Bronchial epithelial cell (primary cell): ENCODE measurements at regions not wholly inside any gene's neighbourhood (a gene's known extent, or its start where the extent isn't known, plus 50 kb on each side); places are given as distances from the start of the nearest gene placed in this dataset.

Experiments used
- DNase-seq: peaks from one replicate; pipeline ENCODE4 v3.0.0-alpha.2; 2010; ENCODE audit warnings: low read depth
- FAIRE-seq: peaks from 2 replicates; lab custom pipeline; 2011; peaks lifted over from hg19 to GRCh38; lab: Jason Lieb, UNC
- H3K27me3 ChIP-seq: 2 replicates; pipeline ENCODE4 v1.5.1; 2011; ENCODE audit warnings: low read length; ENCODE audit not compliant: control insufficient read depth, insufficient read depth
- H3K36me3 ChIP-seq: 2 replicates; pipeline ENCODE4 v1.5.1; 2011; ENCODE audit warnings: low read length; ENCODE audit not compliant: control insufficient read depth, insufficient read depth
- H3K4me3 ChIP-seq: 2 replicates; pipeline ENCODE4 v1.5.1; 2011; ENCODE audit warnings: mild to moderate bottlenecking, low read depth, low read length, control low read depth
- TF ChIP-seq, protein P1 (sequence below): IDR thresholded peaks from 2 replicates; pipeline ENCODE4 v1.5.1; 2011; ENCODE audit warnings: mild to moderate bottlenecking, moderate library complexity, low read length, control low read depth, inconsistent platforms; ENCODE audit not compliant: insufficient read depth, severe bottlenecking

DNA sequence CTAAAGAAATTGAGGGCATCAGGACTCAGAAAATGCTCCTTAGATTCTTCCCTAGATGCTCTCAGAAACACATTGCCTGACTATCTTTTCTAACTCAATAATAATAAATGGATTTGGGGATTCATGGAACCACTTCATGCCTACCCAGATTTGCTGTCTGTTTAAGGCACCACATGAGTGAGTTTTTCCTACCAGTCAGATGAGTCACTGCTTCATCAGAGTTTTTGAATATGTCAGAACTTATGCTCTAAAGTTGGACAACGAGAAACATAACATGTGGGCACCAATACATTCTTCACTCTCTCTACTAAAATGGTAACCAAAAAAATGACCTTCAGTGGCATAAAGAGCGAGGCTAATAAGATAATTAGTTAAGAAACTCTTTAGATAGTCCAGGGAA is 1135.1 kb downstream of the TUSC7 start:
- DNase-seq: peak; percentile 39
- Histone ChIP-seq H3K4me3 (no peak overlapping the region), H3K27me3 (no peaks in the 10 kb centered on the region), H3K36me3 (no peaks in the 10 kb centered on the region)
- TF ChIP-seq, protein P1, sequence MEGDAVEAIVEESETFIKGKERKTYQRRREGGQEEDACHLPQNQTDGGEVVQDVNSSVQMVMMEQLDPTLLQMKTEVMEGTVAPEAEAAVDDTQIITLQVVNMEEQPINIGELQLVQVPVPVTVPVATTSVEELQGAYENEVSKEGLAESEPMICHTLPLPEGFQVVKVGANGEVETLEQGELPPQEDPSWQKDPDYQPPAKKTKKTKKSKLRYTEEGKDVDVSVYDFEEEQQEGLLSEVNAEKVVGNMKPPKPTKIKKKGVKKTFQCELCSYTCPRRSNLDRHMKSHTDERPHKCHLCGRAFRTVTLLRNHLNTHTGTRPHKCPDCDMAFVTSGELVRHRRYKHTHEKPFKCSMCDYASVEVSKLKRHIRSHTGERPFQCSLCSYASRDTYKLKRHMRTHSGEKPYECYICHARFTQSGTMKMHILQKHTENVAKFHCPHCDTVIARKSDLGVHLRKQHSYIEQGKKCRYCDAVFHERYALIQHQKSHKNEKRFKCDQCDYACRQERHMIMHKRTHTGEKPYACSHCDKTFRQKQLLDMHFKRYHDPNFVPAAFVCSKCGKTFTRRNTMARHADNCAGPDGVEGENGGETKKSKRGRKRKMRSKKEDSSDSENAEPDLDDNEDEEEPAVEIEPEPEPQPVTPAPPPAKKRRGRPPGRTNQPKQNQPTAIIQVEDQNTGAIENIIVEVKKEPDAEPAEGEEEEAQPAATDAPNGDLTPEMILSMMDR: no peak
- FAIRE-seq: no peak

DNA sequence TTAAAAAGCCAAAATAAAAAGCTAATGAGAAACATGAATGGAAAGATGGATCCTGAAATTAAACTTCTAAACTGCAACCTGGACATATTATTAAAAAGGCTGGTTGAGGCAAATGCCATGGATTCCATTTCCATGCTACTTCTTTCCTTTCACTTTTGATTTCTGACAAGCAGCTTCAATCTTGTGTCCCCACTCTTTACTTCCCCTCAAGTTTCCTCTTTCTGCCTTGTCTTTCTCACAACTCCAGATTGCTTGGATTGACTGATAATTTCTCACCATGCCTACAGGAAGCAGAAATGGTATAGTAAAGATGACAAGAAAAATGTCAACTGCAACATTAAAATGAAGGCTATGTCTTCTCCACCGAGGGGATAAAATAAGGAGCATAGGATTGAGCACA is 1136.7 kb downstream of the TUSC7 start:
- FAIRE-seq (no peak), DNase-seq (no peak)
- TF ChIP-seq, protein P1: no peak
- Histone ChIP-seq H3K27me3 (no peaks in the 10 kb centered on the region), H3K36me3 (no peaks in the 10 kb centered on the region), H3K4me3 (no peak overlapping the region)

DNA sequence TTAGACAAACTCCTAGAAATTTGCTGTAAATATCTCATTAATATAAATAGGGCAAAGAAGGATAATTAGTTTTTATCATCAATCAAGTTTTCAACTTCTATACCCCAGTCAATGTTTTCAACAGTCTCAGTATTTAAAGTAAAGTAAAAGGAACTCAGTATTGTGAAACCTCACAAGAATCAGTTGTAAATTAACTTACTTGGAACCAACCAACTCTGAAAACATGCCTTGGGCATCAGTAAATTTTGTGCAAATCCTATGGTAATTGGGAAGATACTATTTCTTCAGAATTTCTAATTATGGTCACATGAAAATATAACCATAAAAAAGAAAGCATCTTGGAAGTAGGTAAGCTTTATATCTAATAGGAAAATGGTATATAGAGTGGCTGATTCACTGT is 1139.0 kb downstream of the TUSC7 start:
- DNase-seq (no peak), FAIRE-seq (no peak)
- TF ChIP-seq, protein P1: no peak
- Histone ChIP-seq H3K4me3 (no peak overlapping the region), H3K27me3 (no peaks in the 10 kb centered on the region), H3K36me3 (no peaks in the 10 kb centered on the region)

DNA sequence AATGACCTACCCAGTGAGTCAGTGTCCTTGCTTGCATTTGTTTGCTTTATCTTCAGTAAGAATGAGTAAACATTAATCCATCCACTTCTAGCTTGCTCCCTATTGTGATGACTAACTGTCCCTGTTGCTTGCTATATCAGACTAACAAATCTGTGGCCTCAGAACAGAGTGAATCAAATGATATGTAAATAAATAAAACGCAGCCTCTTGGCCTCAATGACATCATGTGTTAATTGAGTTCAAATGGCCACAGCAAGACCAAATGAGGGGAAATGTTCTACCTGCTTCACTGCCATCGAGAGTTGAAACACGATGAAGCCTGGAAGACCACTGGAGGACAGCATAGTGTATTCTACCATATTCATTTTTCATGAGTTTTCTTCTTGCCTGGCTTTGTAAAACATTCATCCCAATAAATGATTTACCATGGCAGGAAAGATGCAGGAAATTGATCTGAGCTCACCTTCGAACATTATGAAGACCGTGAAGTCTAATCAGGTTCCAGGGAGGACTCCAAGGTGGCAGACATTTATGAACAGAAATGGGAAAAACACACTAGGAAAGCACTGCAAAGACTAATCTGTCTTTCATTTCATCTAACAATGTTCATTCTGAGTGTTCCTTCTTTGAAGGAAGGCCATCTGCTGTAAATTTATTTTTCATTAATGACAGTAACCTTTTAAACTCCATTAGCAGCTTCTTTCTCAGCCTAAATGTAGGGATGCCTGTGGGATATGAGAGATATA is 1144.5 kb downstream of the TUSC7 start:
- Histone ChIP-seq H3K27me3 (peaks cover 3% of the 10 kb centered on the region), H3K36me3 (no peaks in the 10 kb centered on the region), H3K4me3 (no peak overlapping the region)
- FAIRE-seq (no peak), DNase-seq (peak; percentile 90)
- TF ChIP-seq, protein P1: no peak

DNA sequence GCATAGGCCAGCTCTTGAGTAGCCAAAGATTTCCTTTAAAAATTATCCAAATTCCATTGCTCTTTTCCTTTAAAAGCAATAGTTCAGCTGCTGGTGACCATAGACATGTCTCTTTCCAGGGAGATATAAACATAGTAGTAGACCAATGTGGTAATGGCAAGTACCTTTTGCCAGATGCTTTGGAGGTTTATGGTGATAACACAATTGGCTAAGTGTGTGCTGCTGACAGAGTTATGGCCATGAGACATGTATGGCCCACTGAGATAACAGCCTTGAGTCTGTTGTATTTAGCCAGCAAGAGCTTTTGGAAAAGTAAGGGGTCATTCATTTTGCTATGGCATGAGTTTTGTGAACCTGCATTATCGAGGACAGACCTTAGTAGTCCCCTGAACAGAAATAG is 1146.8 kb downstream of the TUSC7 start:
- TF ChIP-seq, protein P1: no peak
- Histone ChIP-seq H3K4me3 (no peak overlapping the region), H3K27me3 (peaks cover 3% of the 10 kb centered on the region), H3K36me3 (no peaks in the 10 kb centered on the region)
- no peak for FAIRE-seq
- no peak for DNase-seq

DNA sequence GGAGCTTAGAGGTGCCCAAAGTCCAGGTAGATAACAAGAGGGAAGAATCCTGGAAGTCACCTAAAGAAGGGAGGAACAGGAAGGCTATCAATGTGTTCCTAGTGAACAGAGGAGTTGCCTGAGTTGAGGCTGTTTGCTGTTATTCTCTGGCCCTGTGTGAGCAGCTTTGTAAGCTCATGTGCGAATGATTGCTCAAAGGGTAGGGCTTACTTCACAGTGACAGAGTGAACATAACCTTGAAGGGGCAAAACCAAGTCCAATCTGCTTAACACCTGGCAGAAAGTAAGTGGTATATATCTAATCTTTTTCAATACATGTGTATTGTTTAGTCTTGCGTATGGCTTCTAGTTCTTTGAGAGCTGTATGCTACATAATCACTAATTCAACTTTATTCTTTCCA is 1153.6 kb downstream of the TUSC7 start:
- no peaks in the 10 kb centered on the region for H3K36me3 ChIP-seq
- TF ChIP-seq, protein P1: no peak
- DNase-seq (no peak), FAIRE-seq (peak; percentile 79)
- H3K27me3 ChIP-seq: no peaks in the 10 kb centered on the region
- no peak overlapping the region for H3K4me3 ChIP-seq
